ENCODE measurements at regions not wholly inside any gene's neighbourhood (a gene's known extent, or its start where the extent isn't known, plus 50 kb on each side); places are given as distances from the start of the nearest gene placed in this dataset.

GRCh38 chr15:69941301-69941605, 156.5 kb downstream of the TLE3 start:
- H3K4me3 ChIP-seq = no peak overlapping the region
- WGBS = 95% methylated on average over 19 of the region's 20 CpGs
- H3K9me3 ChIP-seq = no peaks in the 10 kb centered on the region
- H3K36me3 ChIP-seq = no peaks in the 10 kb centered on the region
- no peak overlapping the region for H3K27ac ChIP-seq (replicated peaks in 1 of 4)
- H3K4me1 ChIP-seq = no peaks in the 10 kb centered on the region
- TF ChIP-seq POLR2AphosphoS5 (IDR thresholded peaks at IDR 0.05) (no peak), EP300 (IDR thresholded peaks at IDR 0.05) (no peak), CTCF (IDR thresholded peaks at IDR 0.05) (no peak), POLR2A (IDR thresholded peaks at IDR 0.05; ENCODE audit: low read depth) (no peak)
- no peaks in the 10 kb centered on the region for H3K27me3 ChIP-seq
- intact Hi-C loops (cut with DNase I) = no loop called here
- DNase-seq (ENCODE audit: extremely low spot score) = peak; percentile 85

- Histone ChIP-seq H3K9me3 (no peaks in the 10 kb centered on the region), H3K4me3 (no peak overlapping the region), H3K27me3 (no peaks in the 10 kb centered on the region), H3K4me1 (no peaks in the 10 kb centered on the region), H3K36me3 (no peaks in the 10 kb centered on the region), H3K27ac (replicated peaks in 1 of 4) (no peak overlapping the region)
- 90% methylated on average over 8 of the region's 11 CpGs for WGBS
- TF ChIP-seq EP300 (IDR thresholded peaks at IDR 0.05) (no peak), POLR2AphosphoS5 (IDR thresholded peaks at IDR 0.05) (no peak), POLR2A (IDR thresholded peaks at IDR 0.05; ENCODE audit: low read depth) (no peak), CTCF (IDR thresholded peaks at IDR 0.05) (no peak)
- intact Hi-C loops (cut with DNase I) = no loop called here
- peak; percentile 89 for DNase-seq (ENCODE audit: extremely low spot score)
These were observed 155.8 kb downstream of the TLE3 start for GRCh38 chr15:69941706-69942495.

- Histone ChIP-seq H3K36me3 (no peaks in the 10 kb centered on the region), H3K9me3 (no peaks in the 10 kb centered on the region), H3K4me1 (no peaks in the 10 kb centered on the region), H3K27ac (replicated peaks in 1 of 4) (no peak overlapping the region), H3K27me3 (no peaks in the 10 kb centered on the region), H3K4me3 (no peak overlapping the region)
- 63% methylated on average over 1 of the region's 1 CpG for WGBS
- peak; percentile 77 for DNase-seq (ENCODE audit: extremely low spot score)
- intact Hi-C loops (cut with DNase I) = no loop called here
- TF ChIP-seq POLR2AphosphoS5 (IDR thresholded peaks at IDR 0.05) = no peak
- TF ChIP-seq POLR2A (IDR thresholded peaks at IDR 0.05; ENCODE audit: low read depth) = no peak
- no peak for TF ChIP-seq EP300 (IDR thresholded peaks at IDR 0.05)
- TF ChIP-seq CTCF (IDR thresholded peaks at IDR 0.05) = no peak
These were observed 154.1 kb downstream of the TLE3 start for GRCh38 chr15:69943637-69944036.

GRCh38 chr15:69945729-69946128, 152.0 kb downstream of the TLE3 start:
- intact Hi-C loops (cut with DNase I) = no loop called here
- Histone ChIP-seq H3K9me3 (no peaks in the 10 kb centered on the region), H3K27ac (replicated peaks in 1 of 4) (no peak overlapping the region), H3K4me3 (no peak overlapping the region), H3K36me3 (no peaks in the 10 kb centered on the region), H3K27me3 (no peaks in the 10 kb centered on the region), H3K4me1 (no peaks in the 10 kb centered on the region)
- no peak for TF ChIP-seq POLR2A (IDR thresholded peaks at IDR 0.05; ENCODE audit: low read depth)
- WGBS = 94% methylated on average over 2 of the region's 2 CpGs
- no peak for DNase-seq (ENCODE audit: extremely low spot score)

GRCh38 chr15:69946870-69947269, 150.8 kb downstream of the TLE3 start:
- no peak for TF ChIP-seq POLR2A (IDR thresholded peaks at IDR 0.05; ENCODE audit: low read depth)
- TF ChIP-seq CTCF (IDR thresholded peaks at IDR 0.05) = no peak
- no peak for TF ChIP-seq POLR2AphosphoS5 (IDR thresholded peaks at IDR 0.05)
- TF ChIP-seq EP300 (IDR thresholded peaks at IDR 0.05) = no peak
- Histone ChIP-seq H3K36me3 (no peaks in the 10 kb centered on the region), H3K27ac (replicated peaks in 1 of 4) (no peak overlapping the region), H3K4me1 (no peaks in the 10 kb centered on the region), H3K27me3 (no peaks in the 10 kb centered on the region), H3K4me3 (no peak overlapping the region), H3K9me3 (no peaks in the 10 kb centered on the region)
- intact Hi-C loops (cut with DNase I) = no loop called here
- peak; percentile 53 for DNase-seq (ENCODE audit: extremely low spot score)
- 93% methylated on average over 4 of the region's 4 CpGs for WGBS

All from esophagus muscularis mucosa (tissue), 4 donors.